DND-41 (cell line): ENCODE measurements at regions not wholly inside any gene's neighbourhood (a gene's known extent, or its start where the extent isn't known, plus 50 kb on each side); places are given as distances from the start of the nearest gene placed in this dataset.

Experiments
- ATAC-seq: fragments of 200-7000 bp; cut with Tn5 transposase; 3 replicates; pipeline ENCODE4 v1.9.1; 2021; ENCODE audit warnings: low read depth; ENCODE audit not compliant: insufficient read depth
- DNase-seq: peaks from one replicate; pipeline ENCODE4 v3.0.0-alpha.2; 2020
- H2AFZ ChIP-seq: 2 replicates; pipeline ENCODE4 v1.6.0; 2012; ENCODE audit warnings: low read depth, low read length
- H3K27ac ChIP-seq: 2 replicates; pipeline ENCODE4 v1.5.1; 2012; ENCODE audit warnings: low read length, inconsistent platforms
- H3K27me3 ChIP-seq: fragments of 200-600 bp; sonication (generic); 2 replicates; pipeline ENCODE4 v1.6.0; 2012; ENCODE audit warnings: low read length, mild to moderate bottlenecking, inconsistent platforms; ENCODE audit not compliant: insufficient read depth, poor library complexity
- H3K36me3 ChIP-seq: 2 replicates; pipeline ENCODE4 v1.5.1; 2012; ENCODE audit warnings: low read length, inconsistent platforms; ENCODE audit not compliant: insufficient read depth
- H3K4me1 ChIP-seq: 2 replicates; pipeline ENCODE4 v1.5.1; 2012; ENCODE audit warnings: mild to moderate bottlenecking, low read length; ENCODE audit not compliant: insufficient read depth
- H3K4me2 ChIP-seq: 2 replicates; pipeline ENCODE4 v1.6.0; 2012; ENCODE audit warnings: mild to moderate bottlenecking, moderate library complexity, low read length, inconsistent platforms; ENCODE audit not compliant: insufficient read depth
- H3K4me3 ChIP-seq, 2 experiments: fragments of 200-600 bp in 1 of 2; shearing (Covaris generic) in 1 of 2; 2 replicates each; pipeline ENCODE4 v1.5.1; 2012 to 2016; ENCODE audit warnings: inconsistent platforms in 2 of 2, low read length in 2 of 2, mild to moderate bottlenecking in 2 of 2, low read depth in 1 of 2, moderate library complexity in 1 of 2
- H3K79me2 ChIP-seq: 2 replicates; pipeline ENCODE4 v1.6.0; 2012; ENCODE audit warnings: low read length, inconsistent platforms; ENCODE audit not compliant: insufficient read depth
- H3K9ac ChIP-seq: 2 replicates; pipeline ENCODE4 v1.6.0; 2012; ENCODE audit warnings: low read depth, mild to moderate bottlenecking, inconsistent platforms, low read length, moderate library complexity
- H3K9me3 ChIP-seq: 2 replicates; pipeline ENCODE4 v1.5.1; 2012; ENCODE audit warnings: low read length, moderate library complexity, mild to moderate bottlenecking, inconsistent platforms; ENCODE audit not compliant: insufficient read depth, severe bottlenecking
- H4K20me1 ChIP-seq: 2 replicates; pipeline ENCODE4 v1.6.0; 2012; ENCODE audit warnings: low read length; ENCODE audit not compliant: insufficient read depth
- CTCF ChIP-seq: IDR thresholded peaks from 2 replicates; pipeline ENCODE4 v1.5.1; 2012; ENCODE audit warnings: borderline replicate concordance, low read length, moderate library complexity, mild to moderate bottlenecking; ENCODE audit not compliant: poor library complexity, severe bottlenecking; ENCODE audit errors: extremely low read depth
- EZH2 ChIP-seq: IDR thresholded peaks from 3 replicates; pipeline ENCODE4 v1.6.1; 2012; ENCODE audit warnings: borderline replicate concordance, low read depth, mild to moderate bottlenecking, moderate library complexity, low read length, inconsistent platforms; ENCODE audit not compliant: severe bottlenecking

DNA sequence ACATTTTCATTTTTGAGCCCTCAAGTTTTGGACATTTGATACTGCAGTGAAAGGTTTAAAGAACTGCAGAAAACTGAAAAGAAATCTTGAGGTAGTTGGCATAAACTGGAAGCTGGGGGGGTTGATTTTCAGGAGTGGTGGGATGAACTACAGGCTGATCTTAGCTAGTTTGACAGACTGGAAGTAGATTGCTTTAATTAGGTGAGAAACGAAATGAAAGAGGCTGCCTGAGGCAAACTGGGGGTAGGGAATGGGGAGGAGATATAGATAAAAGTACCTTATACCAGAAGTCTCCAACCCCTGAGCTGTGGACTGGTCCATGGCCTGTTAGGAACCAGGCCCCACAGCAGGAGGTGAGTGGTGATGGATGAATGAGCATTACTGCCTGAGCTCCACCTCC is 101.4 kb upstream of the SPEF2 start:
- H3K27ac ChIP-seq, result no peak overlapping the region
- H4K20me1 ChIP-seq, result no peaks in the 10 kb centered on the region
- H3K27me3 ChIP-seq, result no peaks in the 10 kb centered on the region
- no peak for ATAC-seq
- H3K9me3 ChIP-seq, result peaks cover 3% of the 10 kb centered on the region
- H3K79me2 ChIP-seq, result no peaks in the 10 kb centered on the region
- TF ChIP-seq CTCF, result no peak
- TF ChIP-seq EZH2, result no peak
- H2AFZ ChIP-seq, result no peak overlapping the region
- DNase-seq, result no peak
- no peaks in the 10 kb centered on the region for H3K4me1 ChIP-seq
- no peak overlapping the region for H3K4me3 ChIP-seq
- H3K36me3 ChIP-seq, result no peaks in the 10 kb centered on the region
- H3K4me2 ChIP-seq, result no peak overlapping the region
- no peak overlapping the region for H3K9ac ChIP-seq

DNA sequence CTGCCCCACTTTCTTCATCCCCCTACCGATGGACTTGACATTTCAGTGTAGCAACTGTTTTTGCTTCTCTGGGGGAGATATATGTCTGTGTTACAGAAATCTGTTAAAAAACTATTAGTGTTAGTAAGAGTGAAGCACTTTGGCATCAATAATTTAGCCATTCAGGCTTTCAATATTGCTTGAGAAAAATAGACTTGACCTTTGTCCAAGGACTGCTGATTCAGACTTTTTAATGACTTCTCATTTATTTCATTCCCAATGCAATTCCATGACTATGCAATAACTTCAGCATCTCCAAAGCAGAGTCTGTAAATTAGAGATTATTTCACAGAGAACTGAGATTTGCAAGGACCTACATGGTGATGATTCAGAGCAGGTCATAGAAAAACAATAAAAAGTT is 104.1 kb upstream of the SPEF2 start:
- ATAC-seq (no peak), DNase-seq (no peak)
- no peaks in the 10 kb centered on the region for H3K36me3 ChIP-seq
- no peaks in the 10 kb centered on the region for H3K4me1 ChIP-seq
- H3K9me3 ChIP-seq, result peaks cover 3% of the 10 kb centered on the region
- H3K27me3 ChIP-seq, result no peaks in the 10 kb centered on the region
- no peak overlapping the region for H2AFZ ChIP-seq
- no peaks in the 10 kb centered on the region for H4K20me1 ChIP-seq
- H3K27ac ChIP-seq, result no peak overlapping the region
- TF ChIP-seq CTCF (no peak), EZH2 (no peak)
- H3K9ac ChIP-seq, result no peak overlapping the region
- no peak overlapping the region for H3K4me3 ChIP-seq
- no peaks in the 10 kb centered on the region for H3K79me2 ChIP-seq
- H3K4me2 ChIP-seq, result no peak overlapping the region

- H3K36me3 ChIP-seq, result no peaks in the 10 kb centered on the region
- DNase-seq (no peak), ATAC-seq (no peak)
- no peak for TF ChIP-seq EZH2
- TF ChIP-seq CTCF, result no peak
- no peak overlapping the region for H3K4me2 ChIP-seq
- no peaks in the 10 kb centered on the region for H3K4me1 ChIP-seq
- H2AFZ ChIP-seq, result no peak overlapping the region
- no peak overlapping the region for H3K4me3 ChIP-seq
- no peaks in the 10 kb centered on the region for H3K79me2 ChIP-seq
- H3K9me3 ChIP-seq, result peaks cover 6% of the 10 kb centered on the region
- no peak overlapping the region for H3K9ac ChIP-seq
- H4K20me1 ChIP-seq, result no peaks in the 10 kb centered on the region
- no peak overlapping the region for H3K27ac ChIP-seq
- no peaks in the 10 kb centered on the region for H3K27me3 ChIP-seq
These were observed 115.5 kb upstream of the SPEF2 start for GRCh38 chr5:35502206-35502605.

DNA sequence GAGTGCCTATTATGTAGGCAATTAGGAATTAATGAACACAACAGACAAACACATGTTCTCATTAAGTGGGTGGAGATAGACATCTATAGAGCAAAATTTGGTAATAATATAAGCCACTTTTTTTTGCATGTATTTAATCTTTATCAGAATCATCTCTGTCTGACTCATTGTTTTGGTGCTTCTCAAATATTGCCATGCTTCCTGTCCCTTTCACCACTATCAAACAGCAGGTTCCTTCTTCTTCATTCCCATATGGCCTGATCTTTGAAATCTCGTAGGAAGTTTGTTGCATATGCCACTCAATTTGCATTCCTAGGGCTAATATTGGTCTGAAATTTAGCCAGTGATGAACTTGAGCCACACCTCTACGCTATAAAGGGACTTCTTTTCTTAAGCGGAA is 128.9 kb upstream of the SPEF2 start:
- Histone ChIP-seq H3K4me3 (no peak overlapping the region), H3K4me1 (no peaks in the 10 kb centered on the region), H3K9ac (no peak overlapping the region), H3K27ac (no peak overlapping the region), H3K4me2 (no peak overlapping the region), H2AFZ (no peak overlapping the region), H3K79me2 (no peaks in the 10 kb centered on the region), H4K20me1 (no peaks in the 10 kb centered on the region), H3K9me3 (no peaks in the 10 kb centered on the region), H3K27me3 (no peaks in the 10 kb centered on the region), H3K36me3 (no peaks in the 10 kb centered on the region)
- TF ChIP-seq CTCF (no peak), EZH2 (no peak)
- ATAC-seq (no peak), DNase-seq (no peak)
